HepG2 (cell line): ENCODE measurements at regions not wholly inside any gene's neighbourhood (a gene's known extent, or its start where the extent isn't known, plus 50 kb on each side); places are given as distances from the start of the nearest gene placed in this dataset.

Experiments
- ATAC-seq: fragments of 200-7000 bp; cut with Tn5 transposase; 3 replicates; pipeline ENCODE4 v1.9.1; 2020; ENCODE audit warnings: mild to moderate bottlenecking, moderate library complexity
- BruUV-seq: library from RNA; stranded (reverse); fragments of 400-500 nt; replicated peaks from 2 replicates; lab custom pipeline; 2021; lab: Mats Ljungman, UMichigan
- CTCF ChIA-PET: fragments of 300-600 bp; formaldehyde crosslinking; extraction: SDS; loops from one replicate; lab custom pipeline; 2021; ENCODE audit warnings: low total read pairs, inconsistent platforms, low intra/inter-chr PET ratio; lab: Yijun Ruan, JAX
- POLR2A ChIA-PET: fragments of 350-600 bp; sonication (Branson Sonifier 250); formaldehyde crosslinking; loops from one replicate; lab custom pipeline; 2020; ENCODE audit warnings: antibody characterized with exemption, inconsistent platforms; lab: Yijun Ruan, JAX
- DNase-seq: peaks from one replicate; pipeline ENCODE4 v3.0.0-alpha.2; 2015; ENCODE audit warnings: low spot score
- FAIRE-seq: peaks from 3 replicates; lab custom pipeline; 2011; peaks lifted over from hg19 to GRCh38; lab: Jason Lieb, UNC
- H2AFZ ChIP-seq: one replicate; pipeline ENCODE4 v1.6.1; 2011; ENCODE audit warnings: low read length, inconsistent platforms
- H3K27ac ChIP-seq: fragments of 300-600 bp; 3 replicates; pipeline ENCODE4 v1.8.0; 2011; ENCODE audit warnings: mixed run types, mild to moderate bottlenecking, mixed read lengths, low read length, inconsistent platforms; ENCODE audit not compliant: insufficient read depth; ENCODE audit errors: extremely low read length
- H3K27me3 ChIP-seq, 2 experiments: fragments of 200-600 bp in 1 of 2; 2 replicates in 1 of 2; 3 replicates in 1 of 2; pipeline versions ENCODE4 v1.6.0 to v1.8.0; 2011; ENCODE audit warnings: low read length in 2 of 2, mild to moderate bottlenecking in 2 of 2, moderate library complexity in 2 of 2, inconsistent platforms in 1 of 2; ENCODE audit not compliant: insufficient read depth in 2 of 2, control insufficient read depth in 1 of 2
- H3K36me3 ChIP-seq, 2 experiments: fragments of 200-600 bp in 1 of 2; replicated peaks in 1 of 2; 2 replicates in 1 of 2; 3 replicates in 1 of 2; pipeline versions ENCODE4 v1.5.1 to v1.8.0; 2011; ENCODE audit warnings: low read length in 2 of 2, inconsistent platforms in 1 of 2; ENCODE audit not compliant: insufficient read depth in 2 of 2, control insufficient read depth in 1 of 2
- H3K4me1 ChIP-seq: 2 replicates; pipeline ENCODE4 v1.5.1; 2012; ENCODE audit warnings: low read length, inconsistent platforms; ENCODE audit not compliant: insufficient read depth
- H3K4me2 ChIP-seq: 2 replicates; pipeline ENCODE4 v1.6.0; 2011; ENCODE audit warnings: low read depth, low read length, inconsistent platforms
- H3K4me3 ChIP-seq, 3 experiments: fragments of 200-600 bp in 1 of 3; sonication (generic), shearing (Covaris generic) in 1 of 3; replicated peaks in 1 of 3; 2 replicates each; pipeline ENCODE4 v1.5.1; 2011 to 2016; ENCODE audit warnings: low read length in 3 of 3, inconsistent platforms in 2 of 3, low read depth in 2 of 3, mild to moderate bottlenecking in 2 of 3, control low read depth in 1 of 3, mixed read lengths in 1 of 3; ENCODE audit not compliant: insufficient read depth in 1 of 3
- H3K79me2 ChIP-seq: one replicate; pipeline ENCODE4 v1.6.1; 2011; ENCODE audit warnings: low read length, inconsistent platforms; ENCODE audit not compliant: insufficient read depth
- H3K9ac ChIP-seq: 2 replicates; pipeline ENCODE4 v1.6.0; 2011; ENCODE audit warnings: mild to moderate bottlenecking, low read depth, low read length, inconsistent platforms; ENCODE audit not compliant: insufficient read depth
- H3K9me3 ChIP-seq: 2 replicates; pipeline ENCODE4 v1.5.1; 2012; ENCODE audit warnings: mild to moderate bottlenecking, low read length
- H4K20me1 ChIP-seq: 2 replicates; pipeline ENCODE4 v1.6.0; 2011; ENCODE audit warnings: inconsistent platforms, mild to moderate bottlenecking, low read length, moderate library complexity; ENCODE audit not compliant: insufficient read depth
- AGO2 ChIP-seq: fragments of 200-400 bp; formaldehyde crosslinking; optimal IDR thresholded peaks from 2 replicates; pipeline ENCODE3; 2017; ENCODE audit warnings: mild to moderate bottlenecking, low read depth, low read length, moderate library complexity
- ELK4 ChIP-seq: sonication (generic); formaldehyde crosslinking; IDR thresholded peaks from 2 replicates; pipeline ENCODE4 v1.9.0; 2021; ENCODE audit warnings: missing genetic modification reagents, borderline replicate concordance
- ETV5 ChIP-seq: IDR thresholded peaks from 2 replicates; pipeline ENCODE4 v1.6.1; 2018; ENCODE audit warnings: missing biosample characterization, missing genetic modification reagents, inconsistent platforms, borderline replicate concordance
- HDAC6 ChIP-seq: fragments of 200-600 bp; sonication (generic); IDR thresholded peaks from 2 replicates; pipeline ENCODE4 v1.7.0; 2017; ENCODE audit warnings: mild to moderate bottlenecking, antibody characterized with exemption, low read length, low read depth
- MBNL3 ChIP-seq: fragments of 250-450 bp; sonication (Bioruptor Pico); conservative IDR thresholded peaks from 2 replicates; pipeline ENCODE4 v1.8.0; 2022; ENCODE audit warnings: mild to moderate bottlenecking, inconsistent platforms
- MTF2 ChIP-seq: sonication (generic); formaldehyde crosslinking; IDR thresholded peaks from 2 replicates; pipeline ENCODE4 v1.5.0; 2020; ENCODE audit warnings: missing genetic modification reagents, borderline replicate concordance
- NFKBIZ ChIP-seq: IDR thresholded peaks from 2 replicates; pipeline ENCODE4 v1.6.1; 2018; ENCODE audit warnings: missing genetic modification reagents, missing compliant biosample characterization
- POLR2AphosphoS2 ChIP-seq: IDR thresholded peaks from 2 replicates; pipeline ENCODE4 v1.6.1; 2011; ENCODE audit warnings: low read depth, low read length, improper control_type of control experiment
- PRMT3 ChIP-seq: sonication (generic); formaldehyde crosslinking; IDR thresholded peaks from 2 replicates; pipeline ENCODE4 v1.8.1; 2022; ENCODE audit warnings: low read depth, mild to moderate bottlenecking, moderate library complexity, missing genetic modification reagents, borderline replicate concordance
- RCOR2 ChIP-seq: IDR thresholded peaks from 2 replicates; pipeline ENCODE4 v1.6.1; 2016; ENCODE audit warnings: missing biosample characterization, missing genetic modification reagents
- TBX3 ChIP-seq: fragments of 450-650 bp; IDR thresholded peaks from 2 replicates; pipeline ENCODE4 v1.6.1; 2017; ENCODE audit warnings: antibody characterized with exemption, mild to moderate bottlenecking, inconsistent platforms, borderline replicate concordance
- THYN1 ChIP-seq: sonication (generic); formaldehyde crosslinking; IDR thresholded peaks from 2 replicates; pipeline ENCODE4 v1.8.1; 2023; ENCODE audit warnings: low read depth, mild to moderate bottlenecking, moderate library complexity, missing genetic modification reagents, borderline replicate concordance
- XRCC5 ChIP-seq: fragments of 200-400 bp; formaldehyde crosslinking; optimal IDR thresholded peaks from 2 replicates; pipeline ENCODE3; 2017; ENCODE audit warnings: mild to moderate bottlenecking, low read length
- ZNF124 ChIP-seq: sonication (generic); formaldehyde crosslinking; IDR thresholded peaks from 2 replicates; pipeline ENCODE4 v1.4.0; 2020; ENCODE audit warnings: missing genetic modification reagents
- ZNF230 ChIP-seq: sonication (generic); formaldehyde crosslinking; IDR thresholded peaks from 2 replicates; pipeline ENCODE4 v1.4.0; 2020; ENCODE audit warnings: mild to moderate bottlenecking, missing genetic modification reagents
- ZNF446 ChIP-seq: sonication (generic); formaldehyde crosslinking; IDR thresholded peaks from 2 replicates; pipeline ENCODE4 v1.5.0; 2020; ENCODE audit warnings: mild to moderate bottlenecking, missing genetic modification reagents
- ZNF569 ChIP-seq: sonication (generic); formaldehyde crosslinking; IDR thresholded peaks from 2 replicates; pipeline ENCODE4 v1.5.0; 2020; ENCODE audit warnings: mild to moderate bottlenecking, missing genetic modification reagents, moderate library complexity, borderline replicate concordance
- ZNF773 ChIP-seq: sonication (generic); formaldehyde crosslinking; IDR thresholded peaks from 2 replicates; pipeline ENCODE4 v1.4.0; 2020; ENCODE audit warnings: missing genetic modification reagents, borderline replicate concordance
- ZNF782 ChIP-seq: sonication (generic); formaldehyde crosslinking; IDR thresholded peaks from 2 replicates; pipeline ENCODE4 v1.4.0; 2020; ENCODE audit warnings: missing genetic modification reagents, mild to moderate bottlenecking, borderline replicate concordance
- ZZZ3 ChIP-seq: sonication (generic); formaldehyde crosslinking; IDR thresholded peaks from 2 replicates; pipeline ENCODE4 v1.4.0; 2020; ENCODE audit warnings: missing genetic modification reagents, mild to moderate bottlenecking, borderline replicate concordance
- in situ Hi-C: cut with HindIII; loops from 2 replicates; pipeline ENCODE4 v1.10.0; 2017; ENCODE audit warnings: low pct_unique_long_range_greater_than_20kb; ENCODE audit not compliant: extremely low pct_ligation_motif_present
- intact Hi-C: fragments of 100-400 bp; cut with micrococcal nuclease; formaldehyde crosslinking; loops from one replicate; pipeline ENCODE4 v1.10.0; 2022; ENCODE audit not compliant: unreplicated experiment

- Histone ChIP-seq H3K27me3 (peaks cover 0 to 19% of the 10 kb centered on the region in 2 experiments; a peak in 2 of 5 replicates), H3K4me1 (no peaks in the 10 kb centered on the region), H3K79me2 (no peaks in the 10 kb centered on the region), H3K9me3 (no peaks in the 10 kb centered on the region), H3K4me2 (no peak overlapping the region), H3K9ac (no peak overlapping the region), H4K20me1 (no peaks in the 10 kb centered on the region), H3K27ac (no peak overlapping the region), H2AFZ (no peak overlapping the region), H3K4me3 (no peak overlapping the region), H3K36me3 (no peaks in the 10 kb centered on the region)
- no TSS peak for BruUV-seq
- intact Hi-C loops (no loop called here), in situ Hi-C loops (no loop called here)
- POLR2A ChIA-PET = no interaction called here
- FAIRE-seq = no peak
- CTCF ChIA-PET = no interaction called here
- no peak for DNase-seq
- ATAC-seq = no peak
- TF ChIP-seq POLR2AphosphoS2 = no peak
- TF ChIP-seq ZNF230 (CRISPR knock-in tag) = no peak
- no peak for TF ChIP-seq MBNL3
- TF ChIP-seq ZNF782 (CRISPR knock-in tag) = no peak
- TF ChIP-seq AGO2 = no peak
- TF ChIP-seq TBX3 = no peak
- no peak for TF ChIP-seq PRMT3 (CRISPR knock-in tag)
- TF ChIP-seq ELK4 (CRISPR knock-in tag) = no peak
- TF ChIP-seq XRCC5 = no peak
- TF ChIP-seq ZNF773 = no peak
- no peak for TF ChIP-seq RCOR2 (CRISPR knock-in tag)
- TF ChIP-seq MTF2 = no peak
- no peak for TF ChIP-seq ZNF446
- no peak for TF ChIP-seq HDAC6
- TF ChIP-seq THYN1 = no peak
- TF ChIP-seq ZZZ3 (CRISPR knock-in tag) = no peak
- TF ChIP-seq ZNF124 = no peak
- no peak for TF ChIP-seq ETV5
- no peak for TF ChIP-seq NFKBIZ (CRISPR knock-in tag)
- no peak for TF ChIP-seq ZNF569
Observed at GRCh38 chr2:175872721-175873120, 129.3 kb downstream of the LNPK start.
